Mesothelial cell of epicardium (in vitro differentiated cells): ENCODE measurements at regions not wholly inside any gene's neighbourhood (a gene's known extent, or its start where the extent isn't known, plus 50 kb on each side); places are given as distances from the start of the nearest gene placed in this dataset.

Source experiments
- DNase-seq, 2 experiments: peaks; one replicate each; pipeline ENCODE4 v3.0.0; 2021; ENCODE audit warnings: low spot score in 2 of 2; ENCODE audit not compliant: unreplicated experiment in 2 of 2
- H3K27ac Mint-ChIP-seq: 2 replicates; pipeline ENCODE4 v1.8.0; 2021; ENCODE audit warnings: mixed read lengths
- H3K27me3 Mint-ChIP-seq: 2 replicates; pipeline ENCODE4 v1.8.0; 2021; ENCODE audit warnings: low read depth, mixed read lengths
- H3K36me3 Mint-ChIP-seq: 2 replicates; pipeline ENCODE4 v1.8.0; 2021; ENCODE audit warnings: mixed read lengths
- H3K4me1 Mint-ChIP-seq: 2 replicates; pipeline ENCODE4 v1.8.0; 2021; ENCODE audit warnings: mixed read lengths
- H3K4me3 Mint-ChIP-seq: 2 replicates; pipeline ENCODE4 v1.8.0; 2021; ENCODE audit warnings: mild to moderate bottlenecking, moderate library complexity, mixed read lengths
- H3K9me3 Mint-ChIP-seq: 2 replicates; pipeline ENCODE4 v1.8.0; 2021; ENCODE audit warnings: mixed read lengths
- CTCF ChIP-seq: fragments of 200-600 bp; sonication (generic); IDR thresholded peaks from one replicate; pipeline ENCODE4 v1.5.0; 2021; ENCODE audit warnings: antibody characterized with exemption; ENCODE audit not compliant: unreplicated experiment

GRCh38 chr15:101543926-101544612 lies 54.6 kb upstream of the PCSK6 start:
- TF ChIP-seq CTCF, result no peak
- Mint-ChIP-seq H3K27me3 (peaks cover 40% of the 10 kb centered on the region), H3K4me1 (no peaks in the 10 kb centered on the region), H3K4me3 (no peak overlapping the region), H3K36me3 (no peaks in the 10 kb centered on the region), H3K27ac (peak overlapping the region; percentile 43), H3K9me3 (peaks cover 18% of the 10 kb centered on the region)
- no peak for DNase-seq

GRCh38 chr15:101543431-101543830 lies 53.9 kb upstream of the PCSK6 start:
- no peak overlapping the region for H3K4me3 Mint-ChIP-seq

GRCh38 chr15:101543026-101543390 lies 53.5 kb upstream of the PCSK6 start:
- peaks cover 2% of the 10 kb centered on the region for H3K4me1 Mint-ChIP-seq
- TF ChIP-seq CTCF, result no peak
- H3K27me3 Mint-ChIP-seq, result peaks cover 34% of the 10 kb centered on the region
- H3K27ac Mint-ChIP-seq, result no peak overlapping the region
- DNase-seq, result no peak
- H3K4me3 Mint-ChIP-seq, result no peak overlapping the region
- H3K9me3 Mint-ChIP-seq, result peaks cover 17% of the 10 kb centered on the region
- H3K36me3 Mint-ChIP-seq, result no peaks in the 10 kb centered on the region

More at GRCh38 chr15:101543431-101543830, 53.9 kb upstream of the PCSK6 start:
- no peak for DNase-seq
- Mint-ChIP-seq H3K27ac (no peak overlapping the region), H3K4me1 (no peaks in the 10 kb centered on the region), H3K9me3 (peaks cover 19% of the 10 kb centered on the region), H3K27me3 (peaks cover 37% of the 10 kb centered on the region), H3K36me3 (no peaks in the 10 kb centered on the region)
- TF ChIP-seq CTCF, result no peak

- Mint-ChIP-seq H3K27ac (no peak overlapping the region), H3K27me3 (peaks cover 29% of the 10 kb centered on the region), H3K4me1 (peaks cover 7% of the 10 kb centered on the region), H3K36me3 (no peaks in the 10 kb centered on the region), H3K9me3 (peaks cover 11% of the 10 kb centered on the region), H3K4me3 (no peak overlapping the region)
- peak in 1 of 2 experiments; percentile 56 for DNase-seq
- TF ChIP-seq CTCF, result no peak
Observed at GRCh38 chr15:101542306-101543025, 53.0 kb upstream of the PCSK6 start.

GRCh38 chr15:101541501-101542292 lies 52.2 kb upstream of the PCSK6 start:
- Mint-ChIP-seq H3K9me3 (peaks cover 7% of the 10 kb centered on the region), H3K36me3 (no peaks in the 10 kb centered on the region), H3K4me1 (peaks cover 15% of the 10 kb centered on the region), H3K27me3 (peaks cover 27% of the 10 kb centered on the region), H3K27ac (no peak overlapping the region), H3K4me3 (no peak overlapping the region)
- no peak for TF ChIP-seq CTCF
- no peak for DNase-seq
